ENCODE measurements at regions not wholly inside any gene's neighbourhood (a gene's known extent, or its start where the extent isn't known, plus 50 kb on each side); places are given as distances from the start of the nearest gene placed in this dataset.
"Not testable (repeated sequence)": the region's sequence is repeated elsewhere in the genome, so short reads cannot be mapped to it uniquely, and the experiment has no call there.

DNA sequence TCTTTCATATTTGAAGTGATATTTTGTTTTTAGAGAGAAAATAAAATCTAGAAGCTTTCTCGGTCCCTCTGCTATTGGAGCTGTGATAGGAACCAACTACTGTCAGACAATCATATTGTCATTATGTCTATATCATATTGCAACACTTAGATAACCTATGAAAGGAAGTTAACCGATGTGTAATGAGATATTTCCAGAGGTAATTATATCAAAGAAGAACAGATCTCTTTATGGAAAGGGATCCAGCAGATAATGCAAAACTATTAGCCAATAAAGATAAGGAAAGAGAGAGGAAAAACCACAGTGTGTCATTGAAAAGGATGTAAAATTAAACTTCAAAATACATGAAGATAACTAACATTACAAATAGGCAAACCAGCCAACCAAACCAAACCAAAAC, 529.1 kb upstream of the CCDC54 start:
- no peak for DNase-seq (ENCODE audit: low read depth in 2 of 2)

DNA sequence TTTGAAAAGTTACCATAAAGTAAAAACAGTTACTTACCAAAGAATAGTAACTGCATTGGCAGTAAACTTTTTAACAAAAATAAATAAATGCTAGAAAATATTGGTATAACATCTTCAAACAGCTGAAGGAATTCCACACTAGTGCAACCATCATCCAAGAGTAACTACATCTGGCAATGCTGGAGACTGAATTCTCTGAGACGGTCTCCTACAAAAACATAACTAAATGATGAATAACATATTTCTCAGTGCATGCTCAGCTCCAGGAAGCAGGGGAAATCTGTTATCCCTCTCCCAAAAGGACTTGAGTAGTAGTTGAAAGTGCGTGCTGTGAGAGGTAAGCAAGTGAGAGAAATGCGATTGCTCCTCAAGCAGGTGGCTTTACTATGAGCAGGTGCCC, 526.8 kb upstream of the CCDC54 start:
- DNase-seq (ENCODE audit: low read depth in 2 of 2) = no peak

DNA sequence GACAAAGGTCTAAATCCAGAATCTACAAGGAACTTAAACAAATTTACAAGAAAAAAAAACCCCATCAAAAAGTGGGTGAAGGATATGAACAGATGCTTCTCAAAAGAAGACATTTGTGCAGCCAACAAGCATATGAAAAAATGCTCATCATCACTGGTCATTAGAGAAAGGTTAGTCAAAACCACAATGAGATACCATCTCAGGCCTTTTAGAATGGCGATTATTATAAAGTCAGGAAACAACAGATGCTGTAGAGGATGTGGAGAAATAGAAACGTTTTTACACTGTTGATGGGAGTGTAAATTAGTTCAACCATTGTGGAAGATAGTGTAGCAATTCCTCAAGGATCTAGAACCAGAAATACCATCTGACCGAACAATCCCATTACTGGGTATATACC, 518.9 kb upstream of the CCDC54 start:
- not testable (repeated sequence) for DNase-seq (ENCODE audit: low read depth in 2 of 2)

DNA sequence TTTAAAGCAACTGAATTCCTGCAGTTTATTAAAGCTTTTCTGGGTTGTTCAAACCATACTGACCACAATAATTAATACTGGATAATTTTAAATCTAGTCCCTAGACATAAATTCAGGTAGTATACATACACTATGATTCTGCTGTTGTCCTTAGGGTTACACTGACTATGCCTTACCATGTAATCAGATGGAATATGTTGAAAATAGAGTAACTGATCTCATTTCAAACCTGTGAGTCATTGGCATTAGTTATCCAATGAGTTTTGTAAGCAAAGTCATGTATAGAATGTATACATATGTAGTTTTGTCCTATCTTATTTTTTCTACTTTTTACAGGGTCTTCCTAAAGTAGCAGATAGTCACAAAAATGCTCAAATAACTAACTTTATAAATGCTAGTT, 517.1 kb upstream of the CCDC54 start:
- no peak for DNase-seq (ENCODE audit: low read depth in 2 of 2)

DNA sequence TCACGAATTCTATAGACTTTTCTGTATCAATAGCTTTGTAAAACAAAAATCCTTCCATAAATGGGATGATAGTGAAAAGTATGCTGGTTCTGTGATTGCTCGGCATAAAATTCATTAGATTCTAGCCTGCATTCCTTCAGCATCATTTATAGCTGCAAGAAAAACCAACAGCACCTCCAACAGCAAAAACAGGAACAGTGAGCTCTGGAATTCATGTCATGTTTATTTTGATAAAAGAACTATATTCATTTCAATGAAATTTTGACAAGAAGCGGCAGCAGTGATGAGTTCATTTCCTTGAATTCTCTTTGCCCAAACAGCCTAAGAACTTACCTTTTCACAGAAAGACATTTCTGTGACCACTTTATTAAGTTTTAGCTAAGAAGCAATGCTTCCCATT, 515.2 kb upstream of the CCDC54 start:
- DNase-seq (ENCODE audit: low read depth in 2 of 2) = peak; percentile 3 to 41

DNA sequence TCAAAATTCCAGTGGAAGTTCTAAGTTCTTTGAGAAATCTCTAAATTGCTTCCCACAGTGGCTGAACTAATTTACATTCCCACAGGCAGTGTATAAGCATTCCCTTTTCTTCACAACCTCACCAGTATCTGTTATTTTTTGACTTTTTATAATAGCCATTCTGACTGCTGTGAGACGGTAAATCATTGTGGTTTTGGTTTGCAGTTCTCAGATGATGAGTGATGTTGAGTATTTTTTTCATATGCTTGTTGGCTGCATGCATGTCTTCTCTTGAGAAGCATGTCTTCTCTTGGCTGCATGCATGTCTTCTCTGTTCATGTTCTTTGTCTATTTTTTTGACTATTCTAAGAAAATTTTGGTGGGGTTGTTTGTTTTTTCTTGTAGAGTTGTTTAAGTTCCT, 499.6 kb upstream of the CCDC54 start:
- no peak for DNase-seq (ENCODE audit: low read depth in 2 of 2)

DNA sequence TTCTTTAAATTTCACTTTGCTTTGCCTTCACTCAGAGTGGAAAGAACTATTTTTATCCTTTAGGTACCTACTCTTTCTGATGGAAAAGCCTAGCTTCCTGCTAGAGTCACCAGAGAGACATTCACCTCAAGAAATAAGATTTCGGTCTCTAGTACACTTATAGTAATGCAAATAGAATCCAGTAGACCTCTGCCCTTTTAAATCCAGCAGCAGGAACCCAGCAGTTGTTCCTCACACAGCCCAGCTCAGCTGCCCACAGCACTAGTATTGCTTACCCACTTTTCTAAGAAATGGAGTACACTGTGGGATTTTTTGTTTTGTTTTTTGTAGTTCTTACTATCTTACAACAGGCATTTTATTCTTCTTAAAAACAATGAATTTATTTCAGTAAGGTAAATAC, 497.0 kb upstream of the CCDC54 start:
- no peak for DNase-seq (ENCODE audit: low read depth in 2 of 2)

DNA sequence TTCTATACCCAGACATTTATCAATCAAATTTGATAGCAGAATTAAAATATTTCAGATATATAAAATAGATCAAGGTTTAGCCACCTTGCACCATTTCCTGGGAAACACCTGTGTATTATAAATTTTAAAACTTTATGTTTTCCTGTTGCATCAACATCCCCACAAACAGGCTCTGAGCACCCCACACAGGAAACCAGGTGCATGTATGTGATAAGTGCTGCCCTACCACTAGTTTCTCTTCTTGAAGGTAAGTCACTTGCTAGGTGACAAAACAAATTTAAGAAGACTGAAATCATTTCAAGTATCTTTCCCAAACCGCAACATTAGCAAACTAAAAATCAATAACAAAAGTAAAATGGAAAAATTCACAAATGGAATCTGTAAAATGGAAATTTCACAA, 496.1 kb upstream of the CCDC54 start:
- no peak for DNase-seq (ENCODE audit: low read depth in 2 of 2)

DNA sequence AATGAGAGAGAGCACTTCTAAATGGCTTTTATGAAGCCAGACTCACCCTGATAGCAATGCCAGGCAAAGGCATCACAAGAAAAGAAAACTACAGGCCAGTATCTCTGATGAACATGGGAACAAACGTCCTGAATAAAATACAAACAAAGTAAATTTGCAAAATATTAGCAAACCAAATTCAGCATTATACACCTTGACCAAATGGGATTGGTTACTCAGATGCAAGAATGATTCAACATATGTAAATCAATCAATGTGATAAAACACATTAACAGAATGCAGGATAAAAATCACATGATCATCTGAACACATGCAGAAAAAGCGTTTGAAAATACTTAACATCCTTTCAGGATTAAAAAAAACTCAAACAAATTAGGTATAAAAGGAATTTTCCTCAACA, 494.9 kb upstream of the CCDC54 start:
- DNase-seq (ENCODE audit: low read depth in 2 of 2) = no peak

DNA sequence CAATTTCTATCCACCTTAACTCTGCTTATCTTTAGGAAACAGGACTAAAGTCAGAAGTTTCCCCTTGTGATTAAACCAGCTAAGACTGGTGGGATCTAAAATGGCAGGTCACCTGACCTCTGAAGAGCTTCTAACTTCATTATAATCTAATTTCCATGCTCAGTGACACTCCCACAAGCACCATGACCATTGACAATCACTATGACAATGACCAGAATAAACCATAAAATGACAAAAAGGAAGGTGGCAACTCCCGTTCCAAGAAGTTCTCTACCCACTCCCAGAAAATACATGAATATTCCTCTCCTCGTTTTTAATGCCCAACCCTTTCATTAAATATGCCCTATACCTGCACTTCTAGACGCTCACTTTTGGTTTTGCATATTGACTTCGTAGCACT, 471.2 kb upstream of the CCDC54 start:
- DNase-seq (ENCODE audit: low read depth in 2 of 2) = no peak

DNA sequence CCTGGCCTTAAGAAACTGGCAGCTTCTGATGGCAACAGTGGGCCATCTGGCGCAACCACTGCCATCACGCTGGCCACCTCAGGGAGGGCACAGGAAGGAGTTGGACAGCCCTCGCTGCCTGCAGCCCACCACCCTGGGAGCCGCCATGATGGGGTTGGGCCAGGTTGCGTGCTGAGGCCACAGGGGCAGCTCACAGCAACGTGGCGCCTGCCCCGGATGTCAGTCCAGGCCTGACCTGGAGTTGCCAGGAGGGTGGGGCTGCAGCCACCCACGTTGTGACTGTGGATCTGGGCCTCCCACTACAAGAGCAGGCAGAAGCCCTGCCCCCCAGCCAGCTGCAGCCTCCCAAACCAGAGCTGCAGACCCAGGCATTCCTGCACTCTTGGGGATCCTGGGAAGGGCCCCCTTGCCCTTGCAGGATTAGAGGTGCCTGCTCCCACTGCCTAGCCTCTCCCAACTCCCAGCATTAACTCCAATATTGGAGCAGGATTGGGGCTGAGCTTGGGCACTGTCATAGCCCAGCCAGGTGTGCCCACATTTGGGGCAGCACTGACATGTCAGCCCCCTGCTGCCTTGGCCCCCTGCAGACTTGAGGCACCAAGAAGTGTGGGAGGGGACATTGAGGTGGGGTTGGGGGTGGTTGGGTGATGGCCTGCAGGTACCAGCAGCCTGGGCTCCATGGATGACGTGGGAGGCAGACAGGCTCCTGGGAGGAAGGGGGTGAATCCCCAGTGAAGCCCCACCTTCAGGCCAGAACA, 468.9 kb upstream of the CCDC54 start:
- DNase-seq (ENCODE audit: low read depth in 2 of 2) = no peak

DNA sequence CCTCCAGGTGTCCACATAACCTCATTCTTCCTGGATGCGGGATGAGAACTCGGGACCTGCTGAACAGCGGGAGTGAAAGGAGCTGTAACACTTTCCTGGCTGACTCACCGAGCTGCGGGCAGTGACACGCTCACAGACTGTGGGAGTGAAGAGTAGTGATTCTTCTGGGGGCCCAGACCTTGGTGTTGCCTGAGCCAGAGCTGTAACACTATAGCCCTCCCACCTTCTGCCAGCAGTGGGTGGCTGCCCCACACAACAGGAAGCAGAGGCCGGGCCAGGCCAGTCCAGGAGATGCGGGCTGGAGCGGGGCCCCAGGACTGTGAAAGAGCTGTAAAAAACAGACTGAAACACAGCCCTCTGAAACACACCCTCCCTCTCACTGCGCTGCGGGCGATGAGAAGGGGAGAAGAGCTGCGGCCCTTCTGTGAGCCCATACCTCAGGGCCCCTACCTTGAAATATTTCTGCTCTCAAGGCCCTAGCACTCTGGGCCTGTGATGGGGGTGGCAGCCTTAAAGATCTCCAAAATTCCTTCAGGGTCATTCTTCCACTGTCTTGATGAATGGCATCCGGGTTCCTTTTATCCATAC, 464.0 kb upstream of the CCDC54 start:
- DNase-seq (ENCODE audit: low read depth in 2 of 2) = no peak

DNA sequence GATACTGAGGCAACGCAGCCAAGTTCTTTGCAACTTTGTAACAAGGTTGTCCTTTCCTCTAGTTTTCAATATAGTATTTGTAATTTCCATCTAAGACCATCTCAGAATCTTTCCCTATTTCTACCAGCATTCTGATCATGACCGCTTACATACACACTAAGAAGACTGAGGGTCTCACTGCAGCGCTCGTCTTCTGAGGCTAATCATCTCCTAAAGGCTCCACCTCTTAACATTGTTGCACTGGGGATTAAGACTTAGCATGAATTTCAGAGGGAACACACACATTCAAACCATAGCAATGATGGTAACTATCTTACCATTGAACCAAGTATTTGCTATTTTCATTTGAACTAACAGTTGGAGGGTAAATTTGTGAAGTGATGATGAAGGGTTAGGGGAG, 463.3 kb upstream of the CCDC54 start:
- DNase-seq (ENCODE audit: low read depth in 2 of 2) = no peak

DNA sequence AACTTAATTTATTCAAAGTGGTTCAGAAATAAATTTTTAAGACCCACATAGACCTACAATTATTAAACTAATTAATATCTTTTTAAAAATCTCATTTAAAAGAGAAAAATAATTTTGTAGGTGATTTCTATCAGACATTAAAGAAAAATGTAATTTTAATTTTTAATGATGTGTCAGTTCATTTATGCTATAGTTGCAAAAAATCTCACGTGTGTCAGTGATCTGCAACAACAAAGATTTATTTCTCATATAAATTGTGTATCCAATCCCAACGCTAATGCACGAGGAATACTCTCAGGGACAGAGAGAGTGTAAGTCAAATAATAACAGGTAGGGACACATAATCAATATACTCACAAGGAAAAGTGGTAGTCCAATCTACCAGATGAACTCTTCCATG, 456.6 kb upstream of the CCDC54 start:
- no peak for DNase-seq (ENCODE audit: low read depth in 2 of 2)

DNA sequence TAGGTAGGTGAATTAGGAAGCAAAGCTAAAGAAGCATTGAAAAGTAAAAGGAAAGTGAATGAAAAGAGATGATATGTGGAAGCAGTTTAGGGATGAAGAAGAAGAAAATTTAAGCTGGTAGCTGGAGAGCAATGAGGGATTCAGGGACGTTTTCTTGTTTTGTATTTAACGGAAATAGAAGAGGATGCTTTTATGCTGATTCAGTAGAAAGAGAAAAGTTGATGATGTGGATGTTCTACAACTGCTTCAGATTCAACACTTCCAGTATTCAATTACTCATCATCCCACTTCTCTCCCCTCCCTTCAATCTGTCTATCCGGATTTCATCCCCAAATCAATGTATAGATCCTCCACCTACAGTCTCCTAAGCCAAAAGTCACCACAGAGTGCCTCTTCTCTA, 448.2 kb upstream of the CCDC54 start:
- no peak for DNase-seq (ENCODE audit: low read depth in 2 of 2)

DNA sequence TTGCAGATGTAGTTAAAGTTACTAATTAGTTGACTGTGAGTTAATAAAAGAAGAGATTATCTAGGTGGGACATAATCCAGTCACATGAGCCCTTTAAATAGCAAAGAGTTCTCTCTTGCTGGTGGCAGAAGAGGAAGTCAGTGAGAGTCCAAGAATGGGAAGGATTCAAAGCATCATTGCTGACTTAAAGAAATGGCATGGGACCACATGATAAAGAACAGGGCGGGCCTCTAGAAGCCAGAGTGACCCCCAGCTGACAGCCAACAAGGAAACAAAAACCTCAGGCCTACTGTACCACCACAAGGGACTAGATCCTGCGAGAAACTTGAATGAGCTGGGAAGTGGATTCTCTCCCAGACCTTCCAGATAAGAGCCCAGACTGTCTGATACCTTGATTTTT, 447.2 kb upstream of the CCDC54 start:
- DNase-seq (ENCODE audit: low read depth in 2 of 2) = no peak

DNA sequence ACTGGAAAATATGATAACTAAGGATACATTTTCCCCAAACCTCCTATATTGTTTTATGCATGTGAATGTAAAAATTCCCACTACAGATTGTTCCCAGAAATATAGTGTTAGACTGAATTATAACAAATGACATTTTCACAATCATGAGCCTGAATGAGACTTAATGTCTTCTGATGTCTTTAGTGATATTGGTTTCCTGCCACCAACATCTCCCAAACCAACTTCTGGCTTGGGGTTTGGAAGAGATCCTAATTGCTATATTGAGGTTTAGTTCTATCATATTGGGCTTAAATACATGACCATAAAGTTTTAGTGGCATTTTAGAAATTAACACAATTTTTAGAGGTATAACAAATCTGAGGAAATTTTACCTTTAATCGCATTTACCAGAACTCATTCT, 445.3 kb upstream of the CCDC54 start:
- no peak for DNase-seq (ENCODE audit: low read depth in 2 of 2)

DNA sequence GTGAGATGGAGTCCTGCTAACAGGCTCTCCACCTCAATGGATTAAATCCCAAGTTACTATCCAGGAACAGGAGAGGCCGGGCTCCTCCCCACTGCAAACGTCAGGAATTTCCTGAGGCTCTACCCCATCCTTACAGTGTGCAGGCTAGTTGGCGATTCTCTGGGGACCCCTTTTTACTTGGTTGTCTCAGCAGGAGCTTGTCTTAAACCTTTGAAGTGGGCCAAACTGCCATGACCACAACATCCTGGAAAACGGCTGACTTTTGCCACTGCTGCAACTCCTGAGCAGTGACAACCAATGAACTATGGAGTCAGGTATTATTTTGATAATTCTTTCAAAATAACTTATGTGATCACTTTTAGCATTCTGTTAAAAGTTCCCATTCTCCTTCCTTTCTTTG, 440.9 kb upstream of the CCDC54 start:
- DNase-seq (ENCODE audit: low read depth in 2 of 2) = no peak

DNA sequence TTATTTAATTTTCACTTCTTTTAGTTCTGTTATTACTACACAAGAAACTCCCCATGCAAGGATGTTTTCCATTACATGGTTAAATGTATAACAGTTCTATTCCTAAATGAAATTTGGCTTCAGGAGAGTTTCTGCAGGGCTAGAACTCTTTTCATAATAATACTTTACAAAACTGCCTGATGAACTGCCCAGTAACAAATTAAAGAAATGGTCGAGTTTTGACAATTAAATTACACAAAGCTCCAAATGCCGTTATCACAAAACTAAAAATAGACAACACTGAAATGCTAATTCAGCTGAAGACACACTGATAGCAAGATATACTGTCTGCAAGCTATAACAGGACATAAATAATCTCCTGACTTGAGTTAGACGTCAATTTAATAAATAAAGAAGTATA, 435.2 kb upstream of the CCDC54 start:
- no peak for DNase-seq (ENCODE audit: low read depth in 2 of 2)

DNA sequence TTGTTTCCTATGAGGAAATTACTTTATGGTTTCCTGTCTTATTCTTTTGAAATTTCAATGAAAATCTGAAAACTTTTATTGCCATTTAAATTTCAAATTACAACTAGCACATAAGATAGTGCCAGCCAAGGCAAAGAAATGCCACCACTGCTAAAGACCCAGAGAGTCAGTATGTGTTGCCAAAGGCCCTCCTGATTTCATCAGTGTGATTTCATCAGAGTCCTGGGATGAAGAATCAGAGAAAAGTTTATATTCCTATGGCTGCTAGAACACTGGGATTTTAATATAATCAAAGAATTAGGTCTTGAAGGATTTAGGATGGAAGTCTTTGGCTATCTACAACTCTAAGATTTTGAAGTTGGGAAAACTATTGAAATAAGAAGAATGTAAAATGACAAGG, 434.2 kb upstream of the CCDC54 start:
- DNase-seq (ENCODE audit: low read depth in 2 of 2) = no peak

DNA sequence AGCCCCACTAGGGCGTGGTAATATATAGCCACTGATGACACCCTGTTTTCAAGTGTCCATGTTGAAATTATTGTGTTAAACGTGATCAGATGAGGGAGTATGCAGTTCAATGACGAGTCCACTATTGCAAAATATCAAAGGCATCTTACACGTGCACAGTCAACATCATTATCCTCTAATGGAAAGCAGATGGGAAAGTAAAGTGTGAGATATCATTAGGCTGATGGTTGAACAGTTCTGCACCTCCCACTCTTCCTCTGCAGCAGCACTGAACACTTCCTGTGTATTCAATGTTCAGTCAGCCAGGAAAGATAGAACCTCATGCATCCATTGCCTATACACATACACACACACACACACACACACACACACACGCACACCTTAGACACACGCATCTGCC, 431.8 kb upstream of the CCDC54 start:
- DNase-seq (ENCODE audit: low read depth in 2 of 2) = no peak

DNA sequence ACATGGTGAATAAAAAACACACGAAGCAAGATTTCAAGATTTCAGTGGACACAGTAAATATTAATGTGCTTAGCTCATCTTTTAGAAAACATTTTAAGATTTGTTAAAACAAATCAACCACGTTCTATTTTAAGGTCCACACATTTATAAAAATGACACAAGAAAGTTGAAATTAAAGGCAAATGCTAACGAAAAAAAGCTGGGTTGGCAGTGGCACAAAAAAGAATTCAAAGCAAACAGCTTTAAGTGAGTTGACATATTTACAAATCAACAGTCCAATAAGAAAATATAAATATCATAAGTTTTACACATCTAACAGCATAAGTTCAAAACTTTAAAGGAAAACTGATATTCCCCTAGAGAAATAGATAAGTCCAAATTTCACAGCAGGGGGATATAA, 430.4 kb upstream of the CCDC54 start:
- no peak for DNase-seq (ENCODE audit: low read depth in 2 of 2)

DNA sequence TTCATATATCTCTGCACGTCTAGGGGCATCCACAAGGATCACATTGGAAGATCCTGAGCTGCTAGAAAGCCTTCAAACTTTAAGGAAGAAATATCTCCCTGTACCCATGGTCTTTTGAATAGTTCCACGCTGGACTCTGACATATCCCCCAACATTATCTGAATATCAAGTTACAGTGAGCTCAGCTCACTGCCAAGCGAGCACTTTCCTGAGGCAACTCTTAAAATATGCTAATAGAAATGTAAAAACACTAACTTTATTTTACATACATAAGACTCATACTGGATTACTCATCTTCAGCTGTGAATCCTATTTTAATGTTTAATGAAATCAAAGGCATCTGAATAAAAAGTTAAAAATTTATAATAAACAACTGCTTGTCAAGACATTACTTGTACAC, 420.2 kb upstream of the CCDC54 start:
- no peak for DNase-seq (ENCODE audit: low read depth in 2 of 2)

DNA sequence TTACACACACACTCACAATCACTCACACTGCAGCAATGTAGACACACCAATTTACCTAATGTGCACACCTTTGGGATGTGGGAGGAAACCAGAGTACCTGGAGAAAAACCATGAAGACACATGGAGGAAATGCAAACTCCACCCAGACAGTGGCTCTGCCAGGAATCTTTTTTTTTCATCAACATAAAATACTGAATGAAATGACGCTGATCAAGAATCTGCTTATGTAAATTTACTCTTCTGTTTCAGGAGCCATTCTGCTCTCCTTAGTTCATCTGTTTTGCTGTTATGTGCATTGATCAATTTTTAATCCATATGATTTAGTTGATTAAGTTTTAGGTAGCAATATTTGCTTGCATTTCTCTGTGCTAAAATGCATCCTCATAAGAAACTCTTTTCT, 414.2 kb upstream of the CCDC54 start:
- DNase-seq (ENCODE audit: low read depth in 2 of 2) = no peak

Measured in dermis microvascular lymphatic vessel endothelial cell (primary cell).